HG02884 (cell line): ENCODE measurements at regions not wholly inside any gene's neighbourhood (a gene's known extent, or its start where the extent isn't known, plus 50 kb on each side); places are given as distances from the start of the nearest gene placed in this dataset.
A peak's percentile ranks its signal among the peaks of the same experiment; 100 is the strongest.

ENCODE experiments used
- ATAC-seq: cut with Tn5 transposase; IDR thresholded peaks from one replicate; pipeline ENCODE4 v1.9.1; 2021; ENCODE audit warnings: mild to moderate bottlenecking, moderate library complexity; ENCODE audit not compliant: unreplicated experiment

- ATAC-seq = no peak
Measured at GRCh38 chr2:230640540-230641011, 72.1 kb upstream of the CAB39 start.

- no peak for ATAC-seq
Measured at GRCh38 chr2:230642966-230643365, 69.7 kb upstream of the CAB39 start.

- peak; percentile 70 for ATAC-seq
Measured at GRCh38 chr2:230643576-230644291, 68.9 kb upstream of the CAB39 start.

- peak; percentile 14 for ATAC-seq
Measured at GRCh38 chr2:230644356-230644935, 68.2 kb upstream of the CAB39 start.

- ATAC-seq = no peak
Measured at GRCh38 chr2:230648356-230648755, 64.3 kb upstream of the CAB39 start.

- no peak for ATAC-seq
Measured at GRCh38 chr2:230650585-230651137, 62.0 kb upstream of the CAB39 start.

GRCh38 chr2:230654057-230654456 lies 58.6 kb upstream of the CAB39 start:
- ATAC-seq = no peak

GRCh38 chr2:230657462-230657861 lies 55.2 kb upstream of the CAB39 start:
- no peak for ATAC-seq

GRCh38 chr2:230657906-230658305 lies 54.7 kb upstream of the CAB39 start:
- ATAC-seq = no peak

- no peak for ATAC-seq
Measured at GRCh38 chr2:230658577-230658876, 54.1 kb upstream of the CAB39 start.

GRCh38 chr2:230658877-230659652 lies 53.6 kb upstream of the CAB39 start:
- peak; percentile 59 for ATAC-seq

- ATAC-seq = no peak
Measured at GRCh38 chr2:230660294-230661060, 52.2 kb upstream of the CAB39 start.

GRCh38 chr2:230661072-230661957 lies 51.3 kb upstream of the CAB39 start:
- ATAC-seq = peak; percentile 26
